HL-60 (cell line): ENCODE measurements at regions not wholly inside any gene's neighbourhood (a gene's known extent, or its start where the extent isn't known, plus 50 kb on each side); places are given as distances from the start of the nearest gene placed in this dataset.
"Not testable (repeated sequence)": the region's sequence is repeated elsewhere in the genome, so short reads cannot be mapped to it uniquely, and the experiment has no call there.

ENCODE experiments used
- CTCF ChIP-seq: IDR thresholded peaks from one replicate; pipeline ENCODE4 v1.5.1; 2011; ENCODE audit warnings: low read length, control low read depth, inconsistent platforms; ENCODE audit not compliant: insufficient read depth
- GABPA ChIP-seq: IDR thresholded peaks from 2 replicates; pipeline ENCODE4 v1.6.1; 2012; ENCODE audit warnings: low read depth
- POLR2AphosphoS5 ChIP-seq: IDR thresholded peaks from 2 replicates; pipeline ENCODE4 v1.6.1; 2012; ENCODE audit warnings: low read depth
- SPI1 ChIP-seq: IDR thresholded peaks from 2 replicates; pipeline ENCODE4 v1.6.1; 2012; ENCODE audit warnings: low read depth, mild to moderate bottlenecking, borderline replicate concordance
- TF ChIP-seq, protein P1 (sequence below): IDR thresholded peaks from 2 replicates; pipeline ENCODE4 v1.6.1; 2012; ENCODE audit warnings: low read depth; ENCODE audit not compliant: insufficient replicate concordance

- not testable (repeated sequence) for TF ChIP-seq POLR2AphosphoS5, CTCF, GABPA, SPI1
- TF ChIP-seq, protein P1, sequence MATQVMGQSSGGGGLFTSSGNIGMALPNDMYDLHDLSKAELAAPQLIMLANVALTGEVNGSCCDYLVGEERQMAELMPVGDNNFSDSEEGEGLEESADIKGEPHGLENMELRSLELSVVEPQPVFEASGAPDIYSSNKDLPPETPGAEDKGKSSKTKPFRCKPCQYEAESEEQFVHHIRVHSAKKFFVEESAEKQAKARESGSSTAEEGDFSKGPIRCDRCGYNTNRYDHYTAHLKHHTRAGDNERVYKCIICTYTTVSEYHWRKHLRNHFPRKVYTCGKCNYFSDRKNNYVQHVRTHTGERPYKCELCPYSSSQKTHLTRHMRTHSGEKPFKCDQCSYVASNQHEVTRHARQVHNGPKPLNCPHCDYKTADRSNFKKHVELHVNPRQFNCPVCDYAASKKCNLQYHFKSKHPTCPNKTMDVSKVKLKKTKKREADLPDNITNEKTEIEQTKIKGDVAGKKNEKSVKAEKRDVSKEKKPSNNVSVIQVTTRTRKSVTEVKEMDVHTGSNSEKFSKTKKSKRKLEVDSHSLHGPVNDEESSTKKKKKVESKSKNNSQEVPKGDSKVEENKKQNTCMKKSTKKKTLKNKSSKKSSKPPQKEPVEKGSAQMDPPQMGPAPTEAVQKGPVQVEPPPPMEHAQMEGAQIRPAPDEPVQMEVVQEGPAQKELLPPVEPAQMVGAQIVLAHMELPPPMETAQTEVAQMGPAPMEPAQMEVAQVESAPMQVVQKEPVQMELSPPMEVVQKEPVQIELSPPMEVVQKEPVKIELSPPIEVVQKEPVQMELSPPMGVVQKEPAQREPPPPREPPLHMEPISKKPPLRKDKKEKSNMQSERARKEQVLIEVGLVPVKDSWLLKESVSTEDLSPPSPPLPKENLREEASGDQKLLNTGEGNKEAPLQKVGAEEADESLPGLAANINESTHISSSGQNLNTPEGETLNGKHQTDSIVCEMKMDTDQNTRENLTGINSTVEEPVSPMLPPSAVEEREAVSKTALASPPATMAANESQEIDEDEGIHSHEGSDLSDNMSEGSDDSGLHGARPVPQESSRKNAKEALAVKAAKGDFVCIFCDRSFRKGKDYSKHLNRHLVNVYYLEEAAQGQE = not testable (repeated sequence)
Measured at GRCh38 chr9:39797935-39798334, 442.5 kb downstream of the SPATA31A1 start.
